ENCODE measurements at regions not wholly inside any gene's neighbourhood (a gene's known extent, or its start where the extent isn't known, plus 50 kb on each side); places are given as distances from the start of the nearest gene placed in this dataset.

GRCh38 chr17:12362853-12363455, 302.7 kb upstream of the MYOCD start:
- no peak for TF ChIP-seq CTCF (IDR thresholded peaks at IDR 0.05; ENCODE audit: insufficient read depth, low read length, poor library complexity, severe bottlenecking)
- Histone ChIP-seq H3K4me3 (ENCODE audit: low read depth, low read length) (no peak overlapping the region), H3K36me3 (ENCODE audit: control insufficient read depth, insufficient read depth, low read length) (no peaks in the 10 kb centered on the region), H3K27me3 (ENCODE audit: control insufficient read depth, insufficient read depth, low read length) (no peaks in the 10 kb centered on the region)
- DNase-seq (ENCODE audit: low read depth), result no peak

- H3K36me3 ChIP-seq (ENCODE audit: control insufficient read depth, insufficient read depth, low read length), result no peaks in the 10 kb centered on the region
- H3K27me3 ChIP-seq (ENCODE audit: control insufficient read depth, insufficient read depth, low read length), result no peaks in the 10 kb centered on the region
- H3K4me3 ChIP-seq (ENCODE audit: low read depth, low read length), result no peak overlapping the region
- TF ChIP-seq CTCF (IDR thresholded peaks at IDR 0.05; ENCODE audit: insufficient read depth, low read length, poor library complexity, severe bottlenecking), result no peak
- no peak for DNase-seq (ENCODE audit: low read depth)
These were observed 299.9 kb upstream of the MYOCD start for GRCh38 chr17:12365805-12366204.

- Histone ChIP-seq H3K4me3 (ENCODE audit: low read depth, low read length) (no peak overlapping the region), H3K27me3 (ENCODE audit: control insufficient read depth, insufficient read depth, low read length) (no peaks in the 10 kb centered on the region), H3K36me3 (ENCODE audit: control insufficient read depth, insufficient read depth, low read length) (no peaks in the 10 kb centered on the region)
- no peak for DNase-seq (ENCODE audit: low read depth)
- TF ChIP-seq CTCF (IDR thresholded peaks at IDR 0.05; ENCODE audit: insufficient read depth, low read length, poor library complexity, severe bottlenecking), result no peak
These were observed 296.6 kb upstream of the MYOCD start for GRCh38 chr17:12369065-12369464.

GRCh38 chr17:12376276-12376675, 289.4 kb upstream of the MYOCD start:
- Histone ChIP-seq H3K27me3 (ENCODE audit: control insufficient read depth, insufficient read depth, low read length) (no peaks in the 10 kb centered on the region), H3K36me3 (ENCODE audit: control insufficient read depth, insufficient read depth, low read length) (no peaks in the 10 kb centered on the region), H3K4me3 (ENCODE audit: low read depth, low read length) (no peak overlapping the region)
- TF ChIP-seq CTCF (IDR thresholded peaks at IDR 0.05; ENCODE audit: insufficient read depth, low read length, poor library complexity, severe bottlenecking), result no peak
- no peak for DNase-seq (ENCODE audit: low read depth)

GRCh38 chr17:12386225-12386624, 279.5 kb upstream of the MYOCD start:
- DNase-seq (ENCODE audit: low read depth), result no peak
- no peaks in the 10 kb centered on the region for H3K27me3 ChIP-seq (ENCODE audit: control insufficient read depth, insufficient read depth, low read length)
- no peak for TF ChIP-seq CTCF (IDR thresholded peaks at IDR 0.05; ENCODE audit: insufficient read depth, low read length, poor library complexity, severe bottlenecking)
- H3K36me3 ChIP-seq (ENCODE audit: control insufficient read depth, insufficient read depth, low read length), result no peaks in the 10 kb centered on the region
- H3K4me3 ChIP-seq (ENCODE audit: low read depth, low read length), result no peak overlapping the region

GRCh38 chr17:12388226-12388625, 277.5 kb upstream of the MYOCD start:
- Histone ChIP-seq H3K36me3 (ENCODE audit: control insufficient read depth, insufficient read depth, low read length) (no peaks in the 10 kb centered on the region), H3K4me3 (ENCODE audit: low read depth, low read length) (no peak overlapping the region), H3K27me3 (ENCODE audit: control insufficient read depth, insufficient read depth, low read length) (no peaks in the 10 kb centered on the region)
- no peak for DNase-seq (ENCODE audit: low read depth)
- no peak for TF ChIP-seq CTCF (IDR thresholded peaks at IDR 0.05; ENCODE audit: insufficient read depth, low read length, poor library complexity, severe bottlenecking)
